ENCODE measurements at regions not wholly inside any gene's neighbourhood (a gene's known extent, or its start where the extent isn't known, plus 50 kb on each side); places are given as distances from the start of the nearest gene placed in this dataset.
A peak's percentile ranks its signal among the peaks of the same experiment; 100 is the strongest.

DNA sequence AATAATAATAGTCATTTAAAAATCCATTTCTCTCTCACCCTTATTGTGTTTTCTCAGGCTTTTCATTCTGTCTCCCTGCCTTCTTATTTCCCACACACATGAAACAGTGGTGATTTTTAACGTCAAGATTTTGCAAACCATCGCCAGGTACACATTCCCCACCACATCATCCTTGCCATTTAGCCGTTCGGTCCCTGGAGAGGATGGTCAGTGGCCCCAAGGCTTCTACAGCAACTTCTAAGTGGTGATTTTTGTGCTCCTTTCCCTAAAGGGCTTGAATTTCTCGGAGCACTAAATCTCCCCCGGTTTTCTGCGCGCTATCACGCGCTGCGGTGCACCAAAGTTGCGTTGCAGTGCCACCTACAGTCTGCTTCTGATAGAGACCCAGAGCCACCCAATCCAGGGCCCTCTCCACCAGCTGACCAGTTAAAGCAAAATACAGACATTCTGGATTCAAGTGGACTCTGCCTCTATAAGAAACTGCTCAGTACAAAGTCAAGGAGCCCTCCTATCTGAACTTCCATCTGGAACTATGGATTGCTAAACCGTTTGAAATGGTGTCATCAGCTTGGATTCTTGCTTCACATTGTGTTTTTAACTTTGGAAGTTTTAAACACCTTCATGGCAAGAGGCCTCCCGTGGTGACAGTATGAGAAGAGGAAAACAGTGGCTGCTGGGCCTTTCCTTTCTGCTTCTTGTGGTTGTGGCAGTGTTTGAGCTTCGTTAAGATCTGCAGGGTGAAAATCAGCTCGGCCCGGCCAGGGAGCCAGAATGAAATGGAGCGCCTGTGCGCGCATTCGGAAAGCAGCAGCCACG, 234.0 kb downstream of the SPTSSA start:
- DNase-seq (ENCODE audit: extremely low read depth, low read depth): peak; percentile 11
- TF ChIP-seq, protein P1, sequence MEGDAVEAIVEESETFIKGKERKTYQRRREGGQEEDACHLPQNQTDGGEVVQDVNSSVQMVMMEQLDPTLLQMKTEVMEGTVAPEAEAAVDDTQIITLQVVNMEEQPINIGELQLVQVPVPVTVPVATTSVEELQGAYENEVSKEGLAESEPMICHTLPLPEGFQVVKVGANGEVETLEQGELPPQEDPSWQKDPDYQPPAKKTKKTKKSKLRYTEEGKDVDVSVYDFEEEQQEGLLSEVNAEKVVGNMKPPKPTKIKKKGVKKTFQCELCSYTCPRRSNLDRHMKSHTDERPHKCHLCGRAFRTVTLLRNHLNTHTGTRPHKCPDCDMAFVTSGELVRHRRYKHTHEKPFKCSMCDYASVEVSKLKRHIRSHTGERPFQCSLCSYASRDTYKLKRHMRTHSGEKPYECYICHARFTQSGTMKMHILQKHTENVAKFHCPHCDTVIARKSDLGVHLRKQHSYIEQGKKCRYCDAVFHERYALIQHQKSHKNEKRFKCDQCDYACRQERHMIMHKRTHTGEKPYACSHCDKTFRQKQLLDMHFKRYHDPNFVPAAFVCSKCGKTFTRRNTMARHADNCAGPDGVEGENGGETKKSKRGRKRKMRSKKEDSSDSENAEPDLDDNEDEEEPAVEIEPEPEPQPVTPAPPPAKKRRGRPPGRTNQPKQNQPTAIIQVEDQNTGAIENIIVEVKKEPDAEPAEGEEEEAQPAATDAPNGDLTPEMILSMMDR (IDR thresholded peaks at IDR 0.05; ENCODE audit: low read depth, low read length): peak; percentile 80

DNA sequence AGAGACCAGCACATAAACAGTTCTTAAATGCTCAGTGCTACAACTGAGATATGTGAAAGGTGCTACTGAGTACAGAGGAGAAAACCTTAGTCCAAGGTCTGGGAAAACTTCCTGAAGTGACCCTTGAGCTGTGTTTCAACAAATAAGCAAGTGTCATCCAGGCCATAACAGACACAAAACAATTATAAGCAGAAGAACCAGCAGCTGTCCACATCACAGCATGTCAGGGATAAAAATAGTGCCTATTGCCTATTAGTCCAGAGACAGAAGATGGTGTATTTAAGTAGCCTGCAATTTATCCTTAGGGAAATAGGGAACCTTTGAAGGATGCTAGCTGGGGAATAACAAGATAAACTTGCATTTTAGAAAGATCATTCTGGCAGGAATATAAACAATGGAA, 237.8 kb downstream of the SPTSSA start:
- TF ChIP-seq, protein P1 (IDR thresholded peaks at IDR 0.05; ENCODE audit: low read depth, low read length): no peak
- no peak for DNase-seq (ENCODE audit: extremely low read depth, low read depth)

DNA sequence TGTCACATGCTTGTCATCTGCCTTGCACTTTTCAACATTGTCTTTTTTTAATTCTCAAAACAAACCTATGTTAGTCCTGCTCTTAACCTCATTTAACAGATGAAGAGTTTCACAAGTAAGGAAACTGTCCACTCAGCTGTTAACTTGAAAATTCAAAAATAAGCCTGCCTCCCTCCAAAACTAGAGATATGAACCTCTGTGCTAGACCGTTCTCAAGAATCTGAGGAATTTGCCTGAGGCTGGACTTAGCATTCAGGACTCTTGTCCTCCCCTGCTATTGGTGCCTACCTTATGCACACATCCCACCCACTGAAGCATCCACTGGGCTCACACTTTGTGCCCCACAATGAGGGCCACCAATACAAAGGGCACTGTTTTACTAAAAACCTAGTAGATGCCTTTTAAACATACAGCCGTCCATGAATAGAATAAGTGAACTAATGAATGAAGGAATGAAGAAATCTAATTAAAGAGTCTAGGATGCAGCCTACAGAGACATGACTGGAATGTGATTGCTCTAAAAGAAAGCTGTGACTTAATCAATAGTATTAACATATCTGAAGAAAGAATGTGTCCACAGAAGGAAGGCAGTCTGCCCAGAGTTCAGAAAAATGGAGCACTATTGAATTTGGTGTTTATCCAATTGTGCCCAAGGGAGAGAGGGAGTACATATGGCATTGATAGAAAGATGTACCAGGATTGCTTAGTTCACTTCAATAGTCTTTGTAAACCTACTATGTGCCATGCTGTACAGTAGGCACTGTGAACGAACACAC, 238.5 kb downstream of the SPTSSA start:
- DNase-seq (ENCODE audit: extremely low read depth, low read depth): no peak
- TF ChIP-seq, protein P1 (IDR thresholded peaks at IDR 0.05; ENCODE audit: low read depth, low read length): no peak

DNA sequence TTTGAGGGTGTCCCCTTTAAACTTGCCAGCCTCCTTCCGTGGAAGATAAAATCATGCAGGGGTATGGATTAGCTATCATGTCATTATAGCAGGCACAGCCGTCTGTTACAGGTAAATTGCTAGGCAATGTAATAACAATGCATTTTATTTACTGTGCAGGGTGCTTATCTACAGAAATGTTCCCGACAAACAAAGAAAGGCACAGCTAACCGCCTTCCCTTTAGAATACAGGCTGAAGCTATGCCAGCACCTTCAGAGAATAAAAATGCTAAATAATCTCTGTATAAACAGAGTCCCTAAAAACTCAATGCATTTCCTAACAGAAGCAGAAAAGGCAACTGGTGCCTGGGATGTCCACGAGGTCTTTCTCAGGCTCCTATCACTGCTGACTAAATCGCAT, 239.2 kb downstream of the SPTSSA start:
- no peak for DNase-seq (ENCODE audit: extremely low read depth, low read depth)

DNA sequence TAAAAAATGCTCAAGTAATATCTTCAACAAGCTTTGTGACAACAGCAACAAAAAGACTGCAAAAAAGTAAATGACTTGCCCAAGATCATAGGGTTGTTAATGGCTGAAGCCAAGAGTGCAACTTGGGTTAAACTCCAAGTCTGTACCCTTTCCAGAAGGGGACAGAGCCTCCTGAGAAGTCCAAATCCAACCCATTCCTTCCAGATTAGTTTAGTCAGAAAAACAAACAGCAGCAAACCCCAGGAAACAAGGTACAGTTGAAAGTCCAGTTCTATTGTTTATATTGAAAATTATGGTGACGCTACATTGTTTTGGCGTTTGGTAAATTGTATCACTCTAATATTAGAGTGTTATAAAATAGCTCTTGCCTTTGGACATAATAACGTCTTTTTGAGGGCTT, 239.9 kb downstream of the SPTSSA start:
- DNase-seq (ENCODE audit: extremely low read depth, low read depth): no peak
- TF ChIP-seq, protein P1 (IDR thresholded peaks at IDR 0.05; ENCODE audit: low read depth, low read length): no peak

More for the DNA sequence above, 239.2 kb downstream of the SPTSSA start:
- TF ChIP-seq, protein P1 (IDR thresholded peaks at IDR 0.05; ENCODE audit: low read depth, low read length): no peak

DNA sequence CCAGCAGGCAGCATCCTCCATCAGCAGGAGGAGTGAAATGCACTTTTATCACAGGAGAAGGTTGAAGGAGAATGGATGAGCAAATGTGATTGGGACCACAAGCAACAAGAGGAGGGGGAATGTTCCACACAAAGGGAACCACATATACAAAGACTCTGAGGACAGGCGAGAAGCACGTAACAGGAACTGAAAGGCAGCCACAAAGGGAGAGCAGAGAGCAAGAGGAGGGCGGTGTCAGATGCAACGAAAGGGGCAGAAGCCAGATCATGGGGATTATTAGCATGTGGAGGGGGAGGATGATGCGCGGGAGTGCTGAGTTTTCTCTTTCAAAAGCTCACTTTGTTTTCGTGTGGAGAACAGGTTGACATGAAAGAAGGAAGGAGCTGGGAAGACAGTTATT, 241.1 kb downstream of the SPTSSA start:
- DNase-seq (ENCODE audit: extremely low read depth, low read depth): no peak
- TF ChIP-seq, protein P1 (IDR thresholded peaks at IDR 0.05; ENCODE audit: low read depth, low read length): no peak

DNA sequence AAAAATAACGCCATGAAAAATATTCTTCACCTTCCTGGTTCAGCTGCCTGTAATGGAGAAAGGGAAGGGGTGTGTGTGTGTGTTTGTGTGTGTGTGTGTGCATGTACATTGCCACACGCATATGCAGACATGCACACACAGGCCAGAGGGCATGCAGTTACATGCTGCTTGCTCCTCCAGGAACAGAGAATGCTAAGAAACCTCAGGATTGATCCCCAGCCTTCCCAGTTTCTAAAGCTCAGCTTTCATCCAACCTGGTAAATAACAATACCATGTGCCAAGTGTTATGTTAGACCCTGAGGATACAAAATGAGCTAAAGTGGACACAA, 241.7 kb downstream of the SPTSSA start:
- DNase-seq (ENCODE audit: extremely low read depth, low read depth): no peak
- TF ChIP-seq, protein P1 (IDR thresholded peaks at IDR 0.05; ENCODE audit: low read depth, low read length): no peak
